LNCaP clone FGC (cell line): ENCODE measurements at regions not wholly inside any gene's neighbourhood (a gene's known extent, or its start where the extent isn't known, plus 50 kb on each side); places are given as distances from the start of the nearest gene placed in this dataset.

Experiments used
- DNase-seq: peaks from one replicate; pipeline ENCODE4 v3.0.0-alpha.2; 2011; ENCODE audit warnings: low read depth
- H3K4me3 ChIP-seq: 2 replicates; pipeline ENCODE4 v1.5.1; 2011; ENCODE audit warnings: mild to moderate bottlenecking, low read depth, low read length, control low read depth
- CTCF ChIP-seq: IDR thresholded peaks from 2 replicates; pipeline ENCODE4 v1.5.1; 2012; ENCODE audit warnings: mild to moderate bottlenecking; ENCODE audit not compliant: control insufficient read depth, insufficient read depth; ENCODE audit errors: extremely low read depth

- no peak for TF ChIP-seq CTCF
- no peak for DNase-seq
- no peak overlapping the region for H3K4me3 ChIP-seq
These were observed 62.0 kb downstream of the SUCNR1 start for GRCh38 chr3:151935446-151935845.

GRCh38 chr3:151940481-151940880 is 67.0 kb downstream of the SUCNR1 start:
- no peak for TF ChIP-seq CTCF
- H3K4me3 ChIP-seq = no peak overlapping the region
- no peak for DNase-seq

GRCh38 chr3:151943539-151943938 is 70.1 kb downstream of the SUCNR1 start:
- no peak for TF ChIP-seq CTCF
- no peak for DNase-seq
- H3K4me3 ChIP-seq = no peak overlapping the region

- TF ChIP-seq CTCF = no peak
These were observed 70.9 kb downstream of the SUCNR1 start for GRCh38 chr3:151944356-151944755.

GRCh38 chr3:151946606-151947005 is 73.2 kb downstream of the SUCNR1 start:
- H3K4me3 ChIP-seq = no peak overlapping the region
- DNase-seq = no peak
- no peak for TF ChIP-seq CTCF

More at GRCh38 chr3:151944356-151944755, 70.9 kb downstream of the SUCNR1 start:
- H3K4me3 ChIP-seq = no peak overlapping the region
- DNase-seq = no peak

GRCh38 chr3:151949706-151950105 is 76.3 kb downstream of the SUCNR1 start:
- no peak for DNase-seq
- TF ChIP-seq CTCF = no peak
- no peak overlapping the region for H3K4me3 ChIP-seq

- DNase-seq = no peak
- H3K4me3 ChIP-seq = no peak overlapping the region
- no peak for TF ChIP-seq CTCF
These were observed 81.9 kb downstream of the SUCNR1 start for GRCh38 chr3:151955356-151955755.
